Panc1 (cell line): ENCODE measurements at regions not wholly inside any gene's neighbourhood (a gene's known extent, or its start where the extent isn't known, plus 50 kb on each side); places are given as distances from the start of the nearest gene placed in this dataset.

ENCODE experiments used
- ATAC-seq: fragments of 200-7000 bp; cut with Tn5 transposase; 2 replicates; pipeline ENCODE4 v1.9.1; 2020; ENCODE audit warnings: mild to moderate bottlenecking, moderate library complexity
- BruUV-seq: library from RNA; stranded (reverse); fragments of 400-500 nt; replicated peaks from 2 replicates; lab custom pipeline; 2021; lab: Mats Ljungman, UMichigan
- CTCF ChIA-PET: fragments of 300-600 bp; sonication (Branson Sonifier 250); formaldehyde crosslinking; loops from one replicate; lab custom pipeline; 2022; ENCODE audit warnings: antibody characterized with exemption; lab: Charles Lee
- POLR2A ChIA-PET: fragments of 300-600 bp; sonication (Branson Sonifier 250); formaldehyde crosslinking; loops from one replicate; lab custom pipeline; 2022; ENCODE audit warnings: antibody characterized with exemption; lab: Charles Lee
- DNase-seq: peaks from one replicate; pipeline ENCODE4 v3.0.0-alpha.2; 2010; ENCODE audit warnings: low read depth, low spot score
- H3K27ac ChIP-seq: 2 replicates; pipeline ENCODE4 v1.5.1; 2011; ENCODE audit warnings: mild to moderate bottlenecking, low read length, inconsistent platforms
- H3K27me3 ChIP-seq: fragments of 200-500 bp; sonication (Bioruptor generic); 2 replicates; pipeline ENCODE4 v1.6.0; 2014; ENCODE audit warnings: low read length, inconsistent platforms; ENCODE audit not compliant: control insufficient read depth, insufficient read depth
- H3K36me3 ChIP-seq: fragments of 200-500 bp; sonication (Bioruptor generic); 2 replicates; pipeline ENCODE4 v1.5.1; 2014; ENCODE audit warnings: inconsistent platforms, mild to moderate bottlenecking, low read length, moderate library complexity; ENCODE audit not compliant: control insufficient read depth, insufficient read depth
- H3K4me1 ChIP-seq: 2 replicates; pipeline ENCODE4 v1.5.1; 2011; ENCODE audit warnings: inconsistent platforms, mild to moderate bottlenecking, low read length, moderate library complexity; ENCODE audit not compliant: control insufficient read depth, insufficient read depth
- H3K4me3 ChIP-seq, 2 experiments: 2 replicates each; pipeline ENCODE4 v1.5.1; 2011 to 2012; ENCODE audit warnings: low read depth in 2 of 2, low read length in 2 of 2, mild to moderate bottlenecking in 2 of 2, inconsistent platforms in 1 of 2, moderate library complexity in 1 of 2
- H3K9me3 ChIP-seq: fragments of 200-500 bp; sonication (Bioruptor generic); 2 replicates; pipeline ENCODE4 v1.5.1; 2014; ENCODE audit warnings: low read depth, mild to moderate bottlenecking, inconsistent platforms, low read length, moderate library complexity; ENCODE audit not compliant: control insufficient read depth, insufficient read depth
- CTCF ChIP-seq: fragments of 450-650 bp; IDR thresholded peaks from 2 replicates; pipeline ENCODE4 v1.5.1; 2017; ENCODE audit warnings: mild to moderate bottlenecking
- POLR2AphosphoS5 ChIP-seq: IDR thresholded peaks from 2 replicates; pipeline ENCODE4 v1.6.1; 2012; ENCODE audit warnings: mild to moderate bottlenecking, low read depth, low read length, moderate library complexity
- REST ChIP-seq, 2 experiments: IDR thresholded peaks; 2 replicates each; pipeline ENCODE4 v1.6.1; 2011 to 2012; ENCODE audit warnings: low read depth in 2 of 2, control low read depth in 1 of 2, low read length in 1 of 2, mild to moderate bottlenecking in 1 of 2, moderate library complexity in 1 of 2; ENCODE audit not compliant: insufficient read depth in 1 of 2
- SIN3A ChIP-seq: IDR thresholded peaks from 2 replicates; pipeline ENCODE4 v1.6.1; 2012; ENCODE audit warnings: low read depth, mild to moderate bottlenecking, low read length, moderate library complexity, borderline replicate concordance; ENCODE audit not compliant: insufficient read depth
- TCF7L2 ChIP-seq: IDR thresholded peaks from 2 replicates; pipeline ENCODE4 v1.6.1; 2011; ENCODE audit warnings: mild to moderate bottlenecking, low read depth, low read length, inconsistent platforms
- in situ Hi-C: cut with HindIII; loops from 2 replicates; pipeline ENCODE4 v1.10.0; 2016; ENCODE audit warnings: low sequenced_read_pairs, low pct_unique_long_range_greater_than_20kb
- intact Hi-C: fragments of 100-400 bp; cut with micrococcal nuclease; formaldehyde crosslinking; loops from one replicate; pipeline ENCODE4 v1.10.0; 2022; ENCODE audit not compliant: unreplicated experiment

- Histone ChIP-seq H3K36me3 (no peaks in the 10 kb centered on the region), H3K4me3 (no peak overlapping the region), H3K27ac (no peak overlapping the region), H3K9me3 (no peaks in the 10 kb centered on the region), H3K27me3 (no peaks in the 10 kb centered on the region), H3K4me1 (no peaks in the 10 kb centered on the region)
- ChIA-PET POLR2A (no interaction called here), CTCF (no interaction called here)
- in situ Hi-C loops (no loop called here), intact Hi-C loops (no loop called here)
- DNase-seq (no peak), ATAC-seq (no peak)
- TF ChIP-seq TCF7L2 (no peak), SIN3A (no peak), REST (IDR thresholded peaks at IDR 0.05; ENCODE audit: insufficient read depth in 1 of 2, low read depth in 2 of 2, low read length in 1 of 2) (no peak), CTCF (no peak), POLR2AphosphoS5 (no peak)
- BruUV-seq = no TSS peak
These were observed 262.3 kb downstream of the POU4F1 start for GRCh38 chr13:78341032-78341431.

- ATAC-seq (no peak), DNase-seq (no peak)
- no peaks in the 10 kb centered on the region for H3K27me3 ChIP-seq
- in situ Hi-C loops = no loop called here
- H3K27ac ChIP-seq = no peak overlapping the region
- BruUV-seq = no TSS peak
- no peaks in the 10 kb centered on the region for H3K9me3 ChIP-seq
- CTCF ChIA-PET = no interaction called here
- H3K36me3 ChIP-seq = no peaks in the 10 kb centered on the region
- no peaks in the 10 kb centered on the region for H3K4me1 ChIP-seq
- no peak for TF ChIP-seq POLR2AphosphoS5
- no peak for TF ChIP-seq CTCF
- TF ChIP-seq TCF7L2 = no peak
- TF ChIP-seq SIN3A = no peak
- TF ChIP-seq REST (IDR thresholded peaks at IDR 0.05; ENCODE audit: insufficient read depth in 1 of 2, low read depth in 2 of 2, low read length in 1 of 2) = no peak
- POLR2A ChIA-PET = no interaction called here
- H3K4me3 ChIP-seq = no peak overlapping the region
- intact Hi-C loops = no loop called here
These were observed 263.4 kb downstream of the POU4F1 start for GRCh38 chr13:78339927-78340326.
